ENCODE measurements at regions not wholly inside any gene's neighbourhood (a gene's known extent, or its start where the extent isn't known, plus 50 kb on each side); places are given as distances from the start of the nearest gene placed in this dataset.

DNA sequence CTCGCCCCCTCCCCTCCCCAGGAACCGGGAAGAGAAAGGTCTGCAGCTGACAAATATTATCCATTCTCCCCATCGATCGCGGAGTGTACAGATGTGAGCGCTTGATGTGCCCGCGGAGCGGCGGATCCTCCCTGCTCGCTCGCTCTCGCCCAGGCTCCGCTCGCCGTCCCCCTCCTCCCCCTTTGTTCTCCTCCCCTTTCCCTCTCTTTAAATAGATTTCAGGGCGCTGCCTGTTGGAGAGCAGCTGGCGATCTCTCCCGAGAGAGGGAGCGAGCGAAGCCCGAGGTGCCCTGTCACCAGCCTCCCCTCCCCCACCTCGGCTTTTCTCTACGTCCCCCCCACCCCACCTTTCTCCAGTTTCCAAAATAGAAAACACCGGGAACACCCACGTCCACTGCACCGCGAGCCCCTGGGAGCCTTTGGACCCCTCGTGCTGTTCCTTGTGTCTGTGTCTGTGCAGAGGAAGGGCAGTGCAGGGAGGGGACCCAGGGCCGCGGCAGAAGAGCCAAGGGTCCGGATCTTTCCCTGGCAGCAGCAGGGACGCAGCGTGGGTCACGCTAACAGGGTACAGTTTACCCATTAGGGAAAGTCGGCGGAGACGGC, 56.6 kb upstream of the BCOR start:
- no peaks in the 10 kb centered on the region for H3K27me3 ChIP-seq (ENCODE audit: control insufficient read depth, insufficient read depth, low read length)
- no peak overlapping the region for H3K27ac ChIP-seq (ENCODE audit: insufficient read depth, low read length, poor library complexity, severe bottlenecking)
- Mint-ChIP-seq H3K4me1 (peaks cover 0 to 25% (median 6%) of the 10 kb centered on the region in 4 donors), H3K27ac (no peak overlapping the region), H3K36me3 (no peaks in the 10 kb centered on the region), H3K9me3 (no peaks in the 10 kb centered on the region), H3K4me3 (peak overlapping the region; percentile 63 to 91 (median 82)), H3K27me3 (peaks cover 5% of the 10 kb centered on the region)
- no peak overlapping the region for H3K4me3 ChIP-seq (ENCODE audit: low read depth, low read length)
- H3K4me1 ChIP-seq (ENCODE audit: control insufficient read depth, insufficient read depth, low read length, poor library complexity, severe bottlenecking) = peaks cover 27% of the 10 kb centered on the region
- H3K9me3 ChIP-seq (ENCODE audit: control insufficient read depth in 2 of 2, low read length in 2 of 2) = no peaks in the 10 kb centered on the region
- DNase-seq = no peak
- ATAC-seq (ENCODE audit: low read depth in 2 of 2) = no peak
- no peaks in the 10 kb centered on the region for H3K36me3 ChIP-seq (ENCODE audit: control insufficient read depth, insufficient read depth, low read length)

DNA sequence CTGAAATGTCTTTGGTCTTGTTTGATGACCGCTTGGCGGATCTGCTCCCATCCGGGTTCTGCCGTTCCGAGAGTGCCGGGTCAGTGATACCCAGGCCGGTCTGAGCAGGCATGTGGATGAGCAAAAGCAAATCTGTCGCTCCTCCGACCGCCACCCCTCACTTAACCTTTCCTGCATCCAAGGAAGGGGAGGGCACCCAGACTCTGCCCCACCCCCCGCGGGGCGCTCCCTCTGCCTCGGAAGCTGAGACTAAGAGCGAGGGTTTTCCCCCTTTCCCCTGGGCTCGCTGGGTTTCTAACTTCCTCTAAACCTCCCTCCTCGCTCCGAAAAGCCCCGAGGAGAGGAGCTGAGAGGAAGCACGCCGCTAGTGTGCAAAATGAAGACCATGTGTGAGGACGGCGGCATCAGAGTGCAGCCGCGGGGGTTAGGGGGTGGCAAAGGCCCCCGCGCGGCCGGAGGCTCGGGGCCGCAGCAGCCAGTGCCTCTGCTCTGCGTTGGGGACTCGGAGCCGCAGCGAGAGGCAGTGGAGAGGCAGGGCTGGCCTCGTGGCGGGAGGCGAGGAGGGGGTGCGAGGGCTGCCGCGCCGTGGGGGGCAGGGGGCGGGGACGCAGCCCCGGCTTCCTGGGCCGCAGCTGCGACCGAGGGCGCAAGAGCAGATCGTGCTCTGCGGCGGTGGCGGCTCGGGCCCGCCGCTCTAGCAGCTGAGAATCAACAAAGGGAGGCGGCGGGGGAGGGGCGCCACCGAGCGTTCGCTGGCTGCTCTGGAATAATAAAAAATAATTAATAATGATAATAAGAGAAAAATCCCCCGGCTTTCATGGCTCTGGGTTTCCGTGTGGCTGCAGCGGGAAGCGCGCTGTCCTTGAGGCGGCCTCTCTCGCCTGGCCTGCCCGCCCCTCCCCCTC, 55.8 kb upstream of the BCOR start:
- no peaks in the 10 kb centered on the region for H3K27me3 ChIP-seq (ENCODE audit: control insufficient read depth, insufficient read depth, low read length)
- H3K36me3 ChIP-seq (ENCODE audit: control insufficient read depth, insufficient read depth, low read length) = no peaks in the 10 kb centered on the region
- peaks cover 27% of the 10 kb centered on the region for H3K4me1 ChIP-seq (ENCODE audit: control insufficient read depth, insufficient read depth, low read length, poor library complexity, severe bottlenecking)
- Mint-ChIP-seq H3K4me1 (peaks cover 0 to 30% (median 8%) of the 10 kb centered on the region in 4 donors), H3K36me3 (no peaks in the 10 kb centered on the region), H3K27me3 (peaks cover 5% of the 10 kb centered on the region), H3K27ac (peak overlapping the region in 1 of 3 donors; percentile 48), H3K9me3 (peaks cover 0 to 2% (median 0%) of the 10 kb centered on the region in 7 donors), H3K4me3 (peak overlapping the region; percentile 82 to 88 (median 86))
- peak overlapping the region; percentile 26 for H3K4me3 ChIP-seq (ENCODE audit: low read depth, low read length)
- no peaks in the 10 kb centered on the region for H3K9me3 ChIP-seq (ENCODE audit: control insufficient read depth in 2 of 2, low read length in 2 of 2)
- ATAC-seq (ENCODE audit: low read depth in 2 of 2) (peak; percentile 38 to 50), DNase-seq (peak in 2 of 3 donors; percentile 22 to 53)
- no peak overlapping the region for H3K27ac ChIP-seq (ENCODE audit: insufficient read depth, low read length, poor library complexity, severe bottlenecking)

DNA sequence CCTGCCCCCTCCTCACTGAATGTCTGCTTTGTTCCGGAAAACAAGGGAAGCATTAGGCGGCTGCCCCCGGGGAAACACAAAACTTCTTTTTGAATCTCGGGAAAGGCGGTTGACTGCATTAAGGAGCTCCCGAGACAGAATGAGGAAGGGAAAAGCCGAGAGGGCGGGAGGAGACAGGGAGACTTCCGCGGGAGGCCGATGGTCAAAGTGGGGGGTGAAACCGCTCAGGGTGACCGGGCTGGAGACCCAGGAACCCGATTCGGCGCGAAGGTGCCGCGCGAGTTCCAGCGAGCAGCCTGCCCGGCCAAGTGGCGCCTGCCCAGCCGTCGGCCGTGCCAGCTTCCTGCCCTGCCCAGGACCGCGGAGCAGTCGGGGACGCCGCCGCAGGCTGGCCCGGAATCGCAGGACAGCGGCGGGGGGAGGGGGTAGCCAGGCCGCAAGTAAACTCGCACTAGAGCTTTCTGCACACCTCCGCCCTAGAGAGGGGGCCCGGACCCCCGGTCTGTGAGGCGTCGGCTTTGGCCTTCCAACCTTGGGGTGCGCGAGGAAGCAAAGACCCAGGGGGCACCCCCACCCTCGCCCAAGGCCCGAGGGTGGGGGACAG, 55.1 kb upstream of the BCOR start:
- H3K4me1 ChIP-seq (ENCODE audit: control insufficient read depth, insufficient read depth, low read length, poor library complexity, severe bottlenecking) = peaks cover 25% of the 10 kb centered on the region
- peaks cover 0 to 32% (median 8%) of the 10 kb centered on the region in 4 donors for H3K4me1 Mint-ChIP-seq
- H3K9me3 Mint-ChIP-seq = peaks cover 0 to 2% (median 0%) of the 10 kb centered on the region in 7 donors
- H3K9me3 ChIP-seq (ENCODE audit: control insufficient read depth in 2 of 2, low read length in 2 of 2) = no peaks in the 10 kb centered on the region
- DNase-seq = no peak
- H3K36me3 Mint-ChIP-seq = no peaks in the 10 kb centered on the region
- H3K27me3 Mint-ChIP-seq = peaks cover 5% of the 10 kb centered on the region
- peak overlapping the region; percentile 26 for H3K4me3 ChIP-seq (ENCODE audit: low read depth, low read length)
- H3K27ac ChIP-seq (ENCODE audit: insufficient read depth, low read length, poor library complexity, severe bottlenecking) = no peak overlapping the region
- peak overlapping the region; percentile 82 to 88 (median 86) for H3K4me3 Mint-ChIP-seq
- H3K27ac Mint-ChIP-seq = no peak overlapping the region
- H3K36me3 ChIP-seq (ENCODE audit: control insufficient read depth, insufficient read depth, low read length) = no peaks in the 10 kb centered on the region
- H3K27me3 ChIP-seq (ENCODE audit: control insufficient read depth, insufficient read depth, low read length) = no peaks in the 10 kb centered on the region
- ATAC-seq (ENCODE audit: low read depth in 2 of 2) = no peak

DNA sequence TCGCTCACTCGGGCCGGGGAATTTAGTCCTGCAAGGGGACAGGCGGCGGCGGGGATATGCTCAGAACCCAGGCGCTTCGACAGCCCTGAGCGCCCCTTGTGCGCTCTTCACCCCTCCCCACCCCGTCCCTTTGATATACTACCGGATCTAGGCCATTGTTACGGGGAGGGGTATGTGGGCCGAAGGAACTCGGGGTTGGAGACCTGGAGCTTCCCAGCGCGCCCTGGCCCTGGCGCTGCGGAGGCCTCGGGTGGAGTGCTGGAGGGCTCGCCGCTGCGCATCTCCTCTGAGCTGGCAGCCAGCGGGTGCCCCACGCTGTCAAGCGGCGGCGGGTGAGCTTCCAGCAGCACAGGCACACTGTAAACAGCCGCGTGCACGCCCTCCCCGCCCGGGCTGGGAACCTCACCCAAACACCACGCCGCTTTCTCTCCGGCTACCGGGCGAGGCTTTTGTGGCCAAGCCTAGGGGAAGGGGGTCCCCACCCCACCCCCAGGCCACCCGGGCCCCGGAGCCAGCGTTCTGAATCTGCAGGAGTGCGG, 54.5 kb upstream of the BCOR start:
- peaks cover 24% of the 10 kb centered on the region for H3K4me1 ChIP-seq (ENCODE audit: control insufficient read depth, insufficient read depth, low read length, poor library complexity, severe bottlenecking)
- H3K27ac Mint-ChIP-seq = no peak overlapping the region
- ATAC-seq (ENCODE audit: low read depth in 2 of 2) (peak; percentile 31 to 41), DNase-seq (peak in 2 of 3 donors; percentile 32 to 36)
- peaks cover 0 to 2% (median 0%) of the 10 kb centered on the region in 7 donors for H3K9me3 Mint-ChIP-seq
- H3K4me3 ChIP-seq (ENCODE audit: low read depth, low read length) = no peak overlapping the region
- H3K9me3 ChIP-seq (ENCODE audit: control insufficient read depth in 2 of 2, low read length in 2 of 2) = no peaks in the 10 kb centered on the region
- H3K27ac ChIP-seq (ENCODE audit: insufficient read depth, low read length, poor library complexity, severe bottlenecking) = no peak overlapping the region
- H3K4me3 Mint-ChIP-seq = peak overlapping the region in 3 of 4 donors; percentile 32 to 59 (median 38)
- H3K4me1 Mint-ChIP-seq = peaks cover 0 to 27% (median 4%) of the 10 kb centered on the region in 4 donors
- H3K27me3 Mint-ChIP-seq = peaks cover 5% of the 10 kb centered on the region
- H3K27me3 ChIP-seq (ENCODE audit: control insufficient read depth, insufficient read depth, low read length) = no peaks in the 10 kb centered on the region
- H3K36me3 Mint-ChIP-seq = no peaks in the 10 kb centered on the region
- H3K36me3 ChIP-seq (ENCODE audit: control insufficient read depth, insufficient read depth, low read length) = no peaks in the 10 kb centered on the region

DNA sequence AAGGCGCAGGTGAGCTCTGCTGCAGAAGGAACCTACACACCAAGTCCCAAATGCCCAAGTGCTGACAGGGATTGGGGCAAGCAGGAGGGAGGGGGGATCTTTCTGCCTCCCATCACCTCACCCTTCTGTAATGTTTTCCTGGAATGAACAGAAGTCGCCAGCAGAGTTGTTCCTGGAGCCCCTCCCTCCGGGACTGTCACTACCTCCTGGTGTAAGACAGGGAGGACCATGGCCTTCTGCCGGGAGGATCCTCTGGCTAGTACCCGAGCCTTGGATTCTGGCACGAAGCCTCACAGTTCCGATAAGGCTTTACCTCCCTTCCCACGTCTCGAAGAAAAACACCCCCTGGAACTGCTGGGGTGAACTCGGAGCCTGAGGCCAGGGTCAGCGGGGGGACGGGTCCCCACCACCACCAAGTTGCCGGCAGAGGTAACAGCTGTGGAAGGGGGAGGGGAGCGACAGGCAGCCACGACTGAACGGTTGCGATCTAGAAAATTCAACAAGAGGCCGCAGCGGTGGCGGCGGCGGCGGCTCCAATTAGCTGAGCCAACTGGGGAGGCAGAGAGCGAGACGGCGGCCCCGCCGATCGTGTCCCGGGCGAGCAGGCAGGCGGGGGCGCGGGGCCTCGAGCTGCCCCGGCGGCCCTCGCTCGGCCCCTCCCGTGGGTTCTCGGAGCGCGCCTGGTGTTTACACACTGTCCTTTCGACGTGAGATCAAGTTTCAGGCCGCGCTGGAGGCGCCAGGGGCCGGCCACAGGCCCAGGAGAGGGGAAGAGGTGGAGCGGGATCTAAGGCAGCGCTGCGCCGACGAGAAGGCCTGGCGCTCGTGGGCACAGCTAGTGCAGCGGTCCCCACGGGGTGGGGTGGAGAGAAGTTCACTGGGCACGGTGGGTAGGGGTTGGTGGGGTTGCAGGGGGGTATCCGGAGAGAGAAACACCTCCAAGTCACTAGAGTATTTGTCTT, 53.7 kb upstream of the BCOR start:
- H3K36me3 Mint-ChIP-seq = no peaks in the 10 kb centered on the region
- H3K4me3 Mint-ChIP-seq = peak overlapping the region in 3 of 4 donors; percentile 16 to 54 (median 32)
- no peaks in the 10 kb centered on the region for H3K9me3 ChIP-seq (ENCODE audit: control insufficient read depth in 2 of 2, low read length in 2 of 2)
- peaks cover 0 to 2% (median 0%) of the 10 kb centered on the region in 7 donors for H3K9me3 Mint-ChIP-seq
- peaks cover 31% of the 10 kb centered on the region for H3K4me1 ChIP-seq (ENCODE audit: control insufficient read depth, insufficient read depth, low read length, poor library complexity, severe bottlenecking)
- ATAC-seq (ENCODE audit: low read depth in 2 of 2) = no peak
- H3K27me3 Mint-ChIP-seq = peaks cover 5% of the 10 kb centered on the region
- H3K4me3 ChIP-seq (ENCODE audit: low read depth, low read length) = no peak overlapping the region
- H3K27me3 ChIP-seq (ENCODE audit: control insufficient read depth, insufficient read depth, low read length) = no peaks in the 10 kb centered on the region
- H3K36me3 ChIP-seq (ENCODE audit: control insufficient read depth, insufficient read depth, low read length) = no peaks in the 10 kb centered on the region
- H3K27ac Mint-ChIP-seq = no peak overlapping the region
- H3K4me1 Mint-ChIP-seq = peaks cover 0 to 26% (median 2%) of the 10 kb centered on the region in 4 donors
- no peak for DNase-seq
- no peak overlapping the region for H3K27ac ChIP-seq (ENCODE audit: insufficient read depth, low read length, poor library complexity, severe bottlenecking)

DNA sequence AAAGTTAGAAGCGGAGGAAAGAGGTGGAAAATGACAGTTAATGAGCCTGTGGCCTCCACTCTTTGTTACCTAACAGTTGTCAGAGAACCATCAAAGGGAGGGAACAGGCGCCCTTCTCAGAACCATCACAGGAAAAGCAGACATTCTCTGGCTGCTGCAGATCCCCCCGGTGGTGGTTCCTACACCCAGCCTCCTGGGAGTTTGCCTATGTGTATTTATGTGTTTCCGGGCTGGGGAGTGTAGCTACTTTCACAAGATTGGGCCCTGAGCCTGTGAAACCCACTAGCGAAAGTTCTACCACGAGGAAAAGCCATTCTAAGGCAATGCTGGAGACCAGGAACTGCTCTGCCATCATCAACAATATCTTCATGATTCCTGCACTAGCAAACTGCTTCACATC, 52.7 kb upstream of the BCOR start:
- H3K27ac Mint-ChIP-seq = no peak overlapping the region

More for the DNA sequence above, 52.7 kb upstream of the BCOR start:
- H3K4me3 ChIP-seq (ENCODE audit: low read depth, low read length) = no peak overlapping the region
- Mint-ChIP-seq H3K27me3 (peaks cover 5% of the 10 kb centered on the region), H3K4me3 (peak overlapping the region in 3 of 4 donors; percentile 33 to 54 (median 47)), H3K9me3 (peaks cover 0 to 2% (median 0%) of the 10 kb centered on the region in 7 donors), H3K4me1 (peaks cover 0 to 26% (median 2%) of the 10 kb centered on the region in 4 donors), H3K36me3 (no peaks in the 10 kb centered on the region)
- H3K27me3 ChIP-seq (ENCODE audit: control insufficient read depth, insufficient read depth, low read length) = no peaks in the 10 kb centered on the region
- no peaks in the 10 kb centered on the region for H3K9me3 ChIP-seq (ENCODE audit: control insufficient read depth in 2 of 2, low read length in 2 of 2)
- no peak for DNase-seq
- H3K36me3 ChIP-seq (ENCODE audit: control insufficient read depth, insufficient read depth, low read length) = no peaks in the 10 kb centered on the region
- no peak overlapping the region for H3K27ac ChIP-seq (ENCODE audit: insufficient read depth, low read length, poor library complexity, severe bottlenecking)
- no peak for ATAC-seq (ENCODE audit: low read depth in 2 of 2)
- H3K4me1 ChIP-seq (ENCODE audit: control insufficient read depth, insufficient read depth, low read length, poor library complexity, severe bottlenecking) = peaks cover 35% of the 10 kb centered on the region

Measured in CD4-positive, CD25-positive, alpha-beta regulatory T cell (primary cell).